AG04449 (cell line): ENCODE measurements at regions not wholly inside any gene's neighbourhood (a gene's known extent, or its start where the extent isn't known, plus 50 kb on each side); places are given as distances from the start of the nearest gene placed in this dataset.

Experiments
- CTCF ChIA-PET: fragments of 350-600 bp; formaldehyde crosslinking; extraction: SDS; loops from one replicate; lab custom pipeline; 2021; ENCODE audit warnings: antibody characterized with exemption; lab: Yijun Ruan, JAX
- POLR2A ChIA-PET: fragments of 400-600, 350-600 bp; formaldehyde crosslinking; extraction: SDS; loops from one replicate; lab custom pipeline; 2020; ENCODE audit warnings: antibody characterized with exemption, inconsistent platforms; lab: Yijun Ruan, JAX
- DNase-seq: peaks from one replicate; pipeline ENCODE4 v3.0.0-alpha.2; 2010; ENCODE audit warnings: low read depth, low spot score
- H3K4me3 ChIP-seq: 2 replicates; pipeline ENCODE4 v1.5.1; 2011; ENCODE audit warnings: low read depth, mild to moderate bottlenecking, control low read depth, low read length
- TF ChIP-seq, protein P1 (sequence below): IDR thresholded peaks from one replicate; pipeline ENCODE4 v1.5.1; 2011; ENCODE audit warnings: mild to moderate bottlenecking, moderate library complexity, low read length, control low read depth, inconsistent platforms; ENCODE audit not compliant: insufficient read depth; ENCODE audit errors: missing control alignments

DNA sequence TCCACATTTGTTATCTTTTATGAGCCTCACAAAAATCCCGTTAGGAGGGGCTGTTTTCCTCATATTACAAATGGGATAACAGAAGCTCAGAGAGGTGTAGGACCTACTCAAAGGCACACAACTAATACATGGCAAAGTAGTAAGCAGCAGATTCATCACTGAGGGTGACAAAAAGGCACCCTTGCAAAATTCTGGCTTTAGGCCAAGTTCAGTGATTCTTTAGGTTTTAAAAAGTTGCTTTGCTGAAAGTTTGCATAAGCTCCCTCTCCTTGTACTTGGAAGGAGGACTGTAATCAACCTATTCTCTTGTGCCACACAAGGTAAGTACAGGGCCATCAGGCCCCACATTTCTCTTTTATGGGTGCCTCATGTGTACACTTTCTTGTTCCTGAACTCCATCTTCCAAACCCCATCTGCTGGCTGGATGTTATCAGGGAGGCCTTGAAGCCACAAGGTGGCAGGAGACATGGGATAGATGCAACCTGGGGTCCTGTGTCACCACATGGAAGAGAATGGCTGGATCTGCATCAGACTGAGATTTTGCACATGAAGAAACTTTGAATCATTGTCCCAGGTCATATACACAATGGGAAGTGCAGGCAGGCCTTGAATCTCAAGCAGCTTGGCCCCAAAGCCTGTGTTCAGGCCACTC is 311.6 kb downstream of the MSX2 start:
- ChIA-PET POLR2A (no interaction called here), CTCF (interaction anchor here (0.6 to 1.0 kb wide), 2 partner anchors 269 to 616 kb away, joined by 3 read pairs; no protein-coding TSS in a partner anchor)
- TF ChIP-seq, protein P1, sequence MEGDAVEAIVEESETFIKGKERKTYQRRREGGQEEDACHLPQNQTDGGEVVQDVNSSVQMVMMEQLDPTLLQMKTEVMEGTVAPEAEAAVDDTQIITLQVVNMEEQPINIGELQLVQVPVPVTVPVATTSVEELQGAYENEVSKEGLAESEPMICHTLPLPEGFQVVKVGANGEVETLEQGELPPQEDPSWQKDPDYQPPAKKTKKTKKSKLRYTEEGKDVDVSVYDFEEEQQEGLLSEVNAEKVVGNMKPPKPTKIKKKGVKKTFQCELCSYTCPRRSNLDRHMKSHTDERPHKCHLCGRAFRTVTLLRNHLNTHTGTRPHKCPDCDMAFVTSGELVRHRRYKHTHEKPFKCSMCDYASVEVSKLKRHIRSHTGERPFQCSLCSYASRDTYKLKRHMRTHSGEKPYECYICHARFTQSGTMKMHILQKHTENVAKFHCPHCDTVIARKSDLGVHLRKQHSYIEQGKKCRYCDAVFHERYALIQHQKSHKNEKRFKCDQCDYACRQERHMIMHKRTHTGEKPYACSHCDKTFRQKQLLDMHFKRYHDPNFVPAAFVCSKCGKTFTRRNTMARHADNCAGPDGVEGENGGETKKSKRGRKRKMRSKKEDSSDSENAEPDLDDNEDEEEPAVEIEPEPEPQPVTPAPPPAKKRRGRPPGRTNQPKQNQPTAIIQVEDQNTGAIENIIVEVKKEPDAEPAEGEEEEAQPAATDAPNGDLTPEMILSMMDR, result no peak
- no peak overlapping the region for H3K4me3 ChIP-seq
- DNase-seq, result no peak

DNA sequence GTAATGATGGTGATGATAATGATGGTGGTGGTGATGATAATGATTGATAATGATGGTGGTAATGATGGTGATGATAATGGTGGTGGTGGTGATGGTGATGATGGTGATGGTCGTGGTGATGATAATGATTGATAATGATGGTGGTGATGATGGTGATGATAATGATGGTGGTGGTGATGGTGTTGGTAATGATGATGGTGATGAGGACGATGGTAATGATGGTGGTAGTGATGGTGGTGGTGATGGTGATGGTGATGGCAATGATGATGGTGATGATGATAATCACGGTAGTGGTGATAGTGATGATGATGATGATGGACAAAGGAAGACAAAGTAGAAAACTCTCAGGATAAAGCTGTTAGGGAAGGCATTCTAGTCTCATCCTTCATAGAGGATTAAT is 310.5 kb downstream of the MSX2 start:
- ChIA-PET POLR2A (no interaction called here), CTCF (no interaction called here)
- TF ChIP-seq, protein P1, result no peak

DNA sequence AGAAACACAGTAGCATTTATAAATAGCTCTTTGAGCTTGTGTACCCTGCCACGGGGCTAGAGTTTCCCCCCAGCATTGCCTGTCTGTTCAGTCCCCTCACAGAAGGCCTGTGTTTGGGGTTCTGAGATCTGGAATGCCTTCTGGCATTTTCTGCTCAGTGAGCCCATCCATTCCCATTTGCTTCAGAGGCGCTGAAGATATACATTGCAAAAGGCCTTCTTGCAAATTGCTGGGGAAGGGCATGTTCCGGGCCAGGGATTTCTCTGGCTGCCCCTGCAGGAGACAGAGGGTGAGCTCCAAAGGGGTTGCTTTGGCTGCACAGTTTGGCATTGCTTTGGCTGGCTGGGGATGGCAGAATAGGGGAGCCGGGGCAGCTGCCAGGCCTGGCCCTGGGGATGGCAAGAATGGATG is 308.4 kb downstream of the MSX2 start:
- CTCF ChIA-PET, result no interaction called here
- TF ChIP-seq, protein P1, result no peak

More for the DNA sequence above, 310.5 kb downstream of the MSX2 start:
- no peak for DNase-seq
- H3K4me3 ChIP-seq, result no peak overlapping the region

DNA sequence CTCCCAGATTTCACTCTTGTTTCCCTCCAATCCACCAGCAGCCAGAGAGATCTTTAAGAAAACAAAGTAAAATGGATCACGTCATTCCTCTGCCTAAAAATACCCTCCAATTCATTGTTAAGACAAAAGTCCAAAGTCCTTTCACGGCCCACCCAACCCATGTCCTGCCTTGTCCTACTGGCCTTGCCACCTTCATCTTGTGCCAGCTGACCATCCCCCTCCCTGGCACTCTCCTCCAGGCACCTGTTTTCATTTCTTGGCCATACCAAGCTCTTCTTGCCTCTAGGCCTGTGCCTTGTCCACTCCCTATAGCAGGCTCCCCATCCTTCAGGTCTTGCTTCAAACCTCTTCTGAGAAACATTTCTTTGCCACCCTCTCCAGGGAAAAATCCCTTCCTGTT is 307.6 kb downstream of the MSX2 start:
- H3K4me3 ChIP-seq, result no peak overlapping the region
- CTCF ChIA-PET, result no interaction called here
- no peak for DNase-seq
- POLR2A ChIA-PET, result no interaction called here
- TF ChIP-seq, protein P1, result no peak

More for the DNA sequence above, 308.4 kb downstream of the MSX2 start:
- POLR2A ChIA-PET, result no interaction called here
- H3K4me3 ChIP-seq, result no peak overlapping the region
- DNase-seq, result no peak

DNA sequence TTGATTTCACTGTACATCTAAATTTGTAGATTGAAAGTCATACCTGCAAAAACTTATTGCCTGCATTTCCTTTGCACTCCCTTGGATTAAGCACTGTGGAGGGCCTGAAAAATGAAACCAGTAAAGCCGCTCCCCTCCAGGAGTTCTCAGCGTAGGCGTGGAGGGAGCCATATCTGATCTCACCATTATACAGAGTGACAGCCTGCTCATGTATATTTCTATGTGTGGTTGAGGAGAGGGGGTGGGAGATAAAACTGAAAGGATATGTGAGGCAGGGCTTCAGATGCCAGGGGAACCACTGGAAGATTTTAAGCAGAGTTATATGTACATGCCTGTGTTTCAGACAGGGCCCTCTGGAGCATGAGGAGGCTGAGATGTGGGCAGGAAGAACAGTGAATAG is 303.0 kb downstream of the MSX2 start:
- ChIA-PET POLR2A (no interaction called here), CTCF (no interaction called here)
- no peak for DNase-seq
- TF ChIP-seq, protein P1, result no peak
- no peak overlapping the region for H3K4me3 ChIP-seq

DNA sequence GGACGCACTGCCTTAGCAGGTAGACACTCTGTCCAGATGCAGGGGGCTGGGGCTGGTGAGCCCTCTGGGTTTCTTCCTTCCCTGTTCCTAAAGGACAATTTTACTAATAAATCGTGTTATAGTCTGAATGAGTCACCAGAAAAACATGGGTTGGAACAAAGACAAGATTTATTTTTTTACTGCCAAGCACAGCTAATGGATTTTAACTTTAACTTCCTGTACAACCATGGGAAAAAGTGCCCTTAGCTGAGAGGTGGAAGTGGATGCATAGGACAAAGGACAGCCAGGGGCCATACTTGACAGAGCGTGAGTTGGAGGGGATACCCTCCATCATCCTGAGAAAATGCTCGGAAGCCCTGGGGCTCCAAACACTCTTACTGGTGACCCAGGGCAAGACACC is 300.7 kb downstream of the MSX2 start:
- ChIA-PET POLR2A (no interaction called here), CTCF (no interaction called here)
- no peak for DNase-seq
- H3K4me3 ChIP-seq, result no peak overlapping the region
- TF ChIP-seq, protein P1, result no peak
